Trophoblast cell (in vitro differentiated cells and primary cell): ENCODE measurements at regions not wholly inside any gene's neighbourhood (a gene's known extent, or its start where the extent isn't known, plus 50 kb on each side); places are given as distances from the start of the nearest gene placed in this dataset.

Experiments
- DNase-seq, 2 donors: peaks; one replicate each; pipeline ENCODE4 v3.0.0-alpha.2; 2016
- H2AFZ ChIP-seq: 2 replicates; pipeline ENCODE4 v1.6.1; 2013; ENCODE audit warnings: low read length, moderate library complexity, mild to moderate bottlenecking; ENCODE audit not compliant: insufficient read depth, poor library complexity
- H2AK5ac ChIP-seq: 2 replicates; pipeline ENCODE4 v1.6.1; 2013; ENCODE audit warnings: mild to moderate bottlenecking, low read length
- H2BK120ac ChIP-seq: 2 replicates; pipeline ENCODE4 v1.6.1; 2013; ENCODE audit warnings: low read length, mild to moderate bottlenecking, moderate library complexity; ENCODE audit not compliant: insufficient read depth, poor library complexity
- H2BK12ac ChIP-seq: 2 replicates; pipeline ENCODE4 v1.6.1; 2013; ENCODE audit warnings: mild to moderate bottlenecking, low read length, moderate library complexity
- H2BK5ac ChIP-seq: 2 replicates; pipeline ENCODE4 v1.6.1; 2013; ENCODE audit warnings: low read length, low read depth, moderate library complexity, mild to moderate bottlenecking; ENCODE audit not compliant: poor library complexity
- H3K14ac ChIP-seq: 2 replicates; pipeline ENCODE4 v1.6.1; 2013; ENCODE audit warnings: mild to moderate bottlenecking, low read length
- H3K18ac ChIP-seq: 2 replicates; pipeline ENCODE4 v1.6.1; 2013; ENCODE audit warnings: mild to moderate bottlenecking, low read length
- H3K23ac ChIP-seq: 2 replicates; pipeline ENCODE4 v1.6.1; 2013; ENCODE audit warnings: low read length
- H3K27ac ChIP-seq: 2 replicates; pipeline ENCODE4 v1.5.1; 2013; ENCODE audit warnings: low read depth, mild to moderate bottlenecking, inconsistent platforms, low read length, moderate library complexity
- H3K27me3 ChIP-seq: 2 replicates; pipeline ENCODE4 v1.6.1; 2013; ENCODE audit warnings: inconsistent platforms, mild to moderate bottlenecking, low read length, moderate library complexity; ENCODE audit not compliant: insufficient read depth
- H3K36me3 ChIP-seq, 2 experiments: 1 replicate in 1 of 2; 2 replicates in 1 of 2; pipeline ENCODE4 v1.6.1; 2013; ENCODE audit warnings: low read length in 2 of 2, mild to moderate bottlenecking in 2 of 2, moderate library complexity in 1 of 2; ENCODE audit not compliant: insufficient read depth in 2 of 2, control insufficient read depth in 1 of 2
- H3K4ac ChIP-seq: 2 replicates; pipeline ENCODE4 v1.6.1; 2013; ENCODE audit warnings: low read depth, mild to moderate bottlenecking, low read length, moderate library complexity
- H3K4me1 ChIP-seq, 2 experiments: 1 replicate in 1 of 2; 2 replicates in 1 of 2; pipeline ENCODE4 v1.6.1; 2013; ENCODE audit warnings: low read length in 2 of 2, mild to moderate bottlenecking in 2 of 2, moderate library complexity in 1 of 2; ENCODE audit not compliant: insufficient read depth in 2 of 2, control insufficient read depth in 1 of 2
- H3K4me2 ChIP-seq: 2 replicates; pipeline ENCODE4 v1.6.1; 2013; ENCODE audit warnings: inconsistent platforms, mild to moderate bottlenecking, low read length, moderate library complexity
- H3K4me3 ChIP-seq: 2 replicates; pipeline ENCODE4 v1.5.1; 2013; ENCODE audit warnings: mild to moderate bottlenecking, low read depth, low read length, inconsistent platforms
- H3K79me1 ChIP-seq: one replicate; pipeline ENCODE4 v1.6.1; 2013; ENCODE audit warnings: low read length
- H3K79me2 ChIP-seq: 2 replicates; pipeline ENCODE4 v1.6.1; 2013; ENCODE audit warnings: low read length, mild to moderate bottlenecking; ENCODE audit not compliant: control insufficient read depth, insufficient read depth, poor library complexity
- H3K9ac ChIP-seq: 2 replicates; pipeline ENCODE4 v1.6.1; 2013; ENCODE audit warnings: mild to moderate bottlenecking, low read length
- H3K9me3 ChIP-seq: 2 replicates; pipeline ENCODE4 v1.6.1; 2013; ENCODE audit warnings: low read depth, mild to moderate bottlenecking, control low read depth, inconsistent platforms, low read length; ENCODE audit not compliant: insufficient read depth
- H4K12ac ChIP-seq: 2 replicates; pipeline ENCODE4 v1.6.1; 2013; ENCODE audit warnings: low read depth, mild to moderate bottlenecking, low read length, moderate library complexity
- H4K8ac ChIP-seq: 2 replicates; pipeline ENCODE4 v1.6.1; 2013; ENCODE audit warnings: low read depth, mild to moderate bottlenecking, low read length, moderate library complexity
- H4K91ac ChIP-seq: one replicate; pipeline ENCODE4 v1.6.1; 2013; ENCODE audit warnings: low read depth, mild to moderate bottlenecking, low read length, moderate library complexity
- WGBS: extraction: QIAGEN DNeasy Blood & Tissue Kit; methylation state at CpG from one replicate; pipeline ENCODE4 v1.1.7; 2013; ENCODE audit warnings: missing lambda C conversion rate; ENCODE audit not compliant: insufficient read length, insufficient coverage; ENCODE audit errors: extremely low coverage; 5-methylcytosine and 5-hydroxymethylcytosine counted together

GRCh38 chr20:39263076-39263475, 300.9 kb downstream of the DHX35 start:
- no peak overlapping the region for H4K91ac ChIP-seq
- peaks cover 2% of the 10 kb centered on the region for H3K9me3 ChIP-seq
- no peak overlapping the region for H3K27ac ChIP-seq
- H3K79me2 ChIP-seq, result no peaks in the 10 kb centered on the region
- H2AFZ ChIP-seq, result no peak overlapping the region
- H3K14ac ChIP-seq, result no peak overlapping the region
- no peak overlapping the region for H3K4ac ChIP-seq
- H3K79me1 ChIP-seq, result no peaks in the 10 kb centered on the region
- no peaks in the 10 kb centered on the region for H3K4me1 ChIP-seq
- no peak overlapping the region for H2AK5ac ChIP-seq
- no peak overlapping the region for H2BK5ac ChIP-seq
- H3K36me3 ChIP-seq, result no peaks in the 10 kb centered on the region
- H3K27me3 ChIP-seq, result no peaks in the 10 kb centered on the region
- H3K4me2 ChIP-seq, result no peak overlapping the region
- H3K23ac ChIP-seq, result no peak overlapping the region
- no peak overlapping the region for H2BK120ac ChIP-seq
- no peak overlapping the region for H3K4me3 ChIP-seq
- no peak overlapping the region for H2BK12ac ChIP-seq
- no peak overlapping the region for H3K9ac ChIP-seq
- no peak overlapping the region for H4K8ac ChIP-seq
- DNase-seq, result no peak
- no peak overlapping the region for H4K12ac ChIP-seq
- H3K18ac ChIP-seq, result no peak overlapping the region

- H2BK12ac ChIP-seq, result no peak overlapping the region
- H2BK5ac ChIP-seq, result no peak overlapping the region
- peaks cover 2% of the 10 kb centered on the region for H3K9me3 ChIP-seq
- H3K79me2 ChIP-seq, result no peaks in the 10 kb centered on the region
- no peak for DNase-seq
- H3K27me3 ChIP-seq, result no peaks in the 10 kb centered on the region
- H3K4me1 ChIP-seq, result no peaks in the 10 kb centered on the region
- H3K18ac ChIP-seq, result no peak overlapping the region
- no peak overlapping the region for H3K14ac ChIP-seq
- WGBS, result no CpG with 5 or more reads among the region's 2 CpGs
- H3K9ac ChIP-seq, result no peak overlapping the region
- no peak overlapping the region for H2BK120ac ChIP-seq
- no peak overlapping the region for H2AK5ac ChIP-seq
- no peak overlapping the region for H3K4me2 ChIP-seq
- H3K4ac ChIP-seq, result no peak overlapping the region
- no peak overlapping the region for H4K91ac ChIP-seq
- no peak overlapping the region for H2AFZ ChIP-seq
- H4K12ac ChIP-seq, result no peak overlapping the region
- H3K4me3 ChIP-seq, result no peak overlapping the region
- no peak overlapping the region for H3K23ac ChIP-seq
- H3K27ac ChIP-seq, result no peak overlapping the region
- H3K36me3 ChIP-seq, result no peaks in the 10 kb centered on the region
- no peak overlapping the region for H4K8ac ChIP-seq
- no peaks in the 10 kb centered on the region for H3K79me1 ChIP-seq
Observed at GRCh38 chr20:39259808-39260207, 297.7 kb downstream of the DHX35 start.

GRCh38 chr20:39259010-39259803, 297.1 kb downstream of the DHX35 start:
- Histone ChIP-seq H3K9ac (no peak overlapping the region), H3K36me3 (no peaks in the 10 kb centered on the region), H3K18ac (no peak overlapping the region), H3K4ac (no peak overlapping the region), H4K91ac (no peak overlapping the region), H3K23ac (no peak overlapping the region), H3K4me3 (no peak overlapping the region), H2AFZ (no peak overlapping the region), H3K4me1 (no peaks in the 10 kb centered on the region), H3K4me2 (no peak overlapping the region), H3K27me3 (no peaks in the 10 kb centered on the region), H2AK5ac (no peak overlapping the region), H3K79me1 (no peaks in the 10 kb centered on the region), H3K9me3 (peaks cover 2% of the 10 kb centered on the region), H3K79me2 (no peaks in the 10 kb centered on the region), H4K8ac (no peak overlapping the region), H3K27ac (no peak overlapping the region), H2BK12ac (no peak overlapping the region), H2BK5ac (no peak overlapping the region), H4K12ac (no peak overlapping the region), H3K14ac (no peak overlapping the region), H2BK120ac (no peak overlapping the region)
- no peak for DNase-seq
- no CpG with 5 or more reads among the region's 6 CpGs for WGBS

- Histone ChIP-seq H3K18ac (no peak overlapping the region), H2BK12ac (no peak overlapping the region), H3K9me3 (no peaks in the 10 kb centered on the region), H3K27ac (no peak overlapping the region), H2BK120ac (no peak overlapping the region), H3K14ac (no peak overlapping the region), H2BK5ac (no peak overlapping the region), H3K4ac (no peak overlapping the region), H3K4me3 (no peak overlapping the region), H3K79me2 (no peaks in the 10 kb centered on the region), H4K12ac (no peak overlapping the region), H4K91ac (no peak overlapping the region), H4K8ac (no peak overlapping the region), H3K9ac (no peak overlapping the region), H3K36me3 (no peaks in the 10 kb centered on the region), H3K79me1 (no peaks in the 10 kb centered on the region), H2AFZ (no peak overlapping the region), H3K27me3 (no peaks in the 10 kb centered on the region), H3K4me1 (no peaks in the 10 kb centered on the region), H3K23ac (no peak overlapping the region), H3K4me2 (no peak overlapping the region), H2AK5ac (no peak overlapping the region)
- DNase-seq, result no peak
- WGBS, result no CpG with 5 or more reads among the region's 4 CpGs
Observed at GRCh38 chr20:39258253-39258652, 296.1 kb downstream of the DHX35 start.
